ENCODE measurements at regions not wholly inside any gene's neighbourhood (a gene's known extent, or its start where the extent isn't known, plus 50 kb on each side); places are given as distances from the start of the nearest gene placed in this dataset.

GRCh38 chr2:42879121-42879705 lies 86.8 kb upstream of the HAAO start:
- TF ChIP-seq ZNF462 (CRISPR knock-in tag; IDR thresholded peaks at IDR 0.05) (no peak), CTCF (conservative IDR thresholded peaks at IDR 0.05; ENCODE audit: low read depth in 2 of 2) (no peak), EZH2phosphoT487 (IDR thresholded peaks at IDR 0.05; ENCODE audit: unreplicated experiment) (no peak), POLR2AphosphoS5 (IDR thresholded peaks at IDR 0.05; ENCODE audit: low read depth) (no peak), EZH2 (IDR thresholded peaks at IDR 0.05; ENCODE audit: low read depth, unreplicated experiment) (no peak), REST (IDR thresholded peaks at IDR 0.05; ENCODE audit: unreplicated experiment) (no peak), STAT1 (IDR thresholded peaks at IDR 0.05; ENCODE audit: unreplicated experiment) (no peak), NANOG (IDR thresholded peaks at IDR 0.05; ENCODE audit: borderline replicate concordance) (no peak), ETS1 (IDR thresholded peaks at IDR 0.05) (no peak), JUNB (IDR thresholded peaks at IDR 0.05; ENCODE audit: unreplicated experiment) (no peak), CREB1 (CRISPR knock-in tag; IDR thresholded peaks at IDR 0.05; ENCODE audit: low read depth) (no peak), ZNF114 (CRISPR knock-in tag; IDR thresholded peaks at IDR 0.05) (no peak), ZNF331 (CRISPR knock-in tag; IDR thresholded peaks at IDR 0.05; ENCODE audit: low read depth) (no peak)

Measured in GM23338 (cell line).